ENCODE measurements at regions not wholly inside any gene's neighbourhood (a gene's known extent, or its start where the extent isn't known, plus 50 kb on each side); places are given as distances from the start of the nearest gene placed in this dataset.
A peak's percentile ranks its signal among the peaks of the same experiment; 100 is the strongest.
"Not testable (repeated sequence)": the region's sequence is repeated elsewhere in the genome, so short reads cannot be mapped to it uniquely, and the experiment has no call there.

DNA sequence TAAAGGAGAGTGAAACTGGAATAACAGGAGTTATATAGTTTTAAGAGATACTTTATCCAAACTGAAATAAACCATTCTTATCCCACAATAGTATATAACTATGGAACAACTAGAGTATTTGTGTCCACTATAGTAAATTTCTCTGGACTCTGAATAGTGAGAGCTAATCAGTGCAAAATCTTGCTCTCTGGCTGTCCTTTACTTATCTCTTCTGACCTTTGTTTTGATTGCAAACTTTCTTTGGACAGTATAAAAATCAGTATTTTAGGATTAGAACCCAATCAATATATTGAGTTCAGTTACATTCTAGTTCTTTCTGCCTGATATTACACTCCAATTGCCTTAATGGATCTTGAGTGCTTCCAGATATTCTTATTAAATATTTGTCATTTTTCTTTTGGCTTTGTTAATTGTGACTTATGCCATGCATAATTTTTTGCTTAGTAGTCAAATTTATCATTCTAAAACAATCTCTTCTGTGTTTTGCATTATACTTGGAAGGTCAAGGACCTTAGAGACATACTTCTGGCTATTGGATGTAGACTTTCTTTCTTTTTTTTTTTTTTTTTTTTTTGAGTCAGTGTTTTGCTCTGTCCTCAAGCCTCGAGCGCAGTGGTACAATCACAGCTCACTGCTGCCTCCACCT, 89.9 kb upstream of the AMN1 start:
- no peak for DNase-seq

DNA sequence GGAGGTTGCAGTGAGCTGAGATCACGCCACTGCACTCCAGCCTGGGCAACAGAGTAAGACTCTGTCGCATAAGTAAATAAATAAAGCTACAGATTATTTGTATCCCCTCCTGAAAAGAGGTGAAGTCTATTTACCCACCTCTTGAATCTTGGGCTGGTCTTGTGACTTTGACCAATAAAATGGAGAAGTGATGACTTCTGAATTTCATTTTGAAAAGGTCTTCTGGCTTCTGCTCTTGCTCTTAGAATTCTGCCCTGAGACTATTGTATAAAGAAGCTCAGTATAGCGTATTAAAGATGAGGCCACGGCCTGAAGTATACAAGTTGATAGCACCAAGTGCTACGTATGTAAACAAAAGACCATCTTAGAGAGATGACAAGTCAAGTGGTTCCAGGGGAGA, 88.3 kb upstream of the AMN1 start:
- no peak for DNase-seq

DNA sequence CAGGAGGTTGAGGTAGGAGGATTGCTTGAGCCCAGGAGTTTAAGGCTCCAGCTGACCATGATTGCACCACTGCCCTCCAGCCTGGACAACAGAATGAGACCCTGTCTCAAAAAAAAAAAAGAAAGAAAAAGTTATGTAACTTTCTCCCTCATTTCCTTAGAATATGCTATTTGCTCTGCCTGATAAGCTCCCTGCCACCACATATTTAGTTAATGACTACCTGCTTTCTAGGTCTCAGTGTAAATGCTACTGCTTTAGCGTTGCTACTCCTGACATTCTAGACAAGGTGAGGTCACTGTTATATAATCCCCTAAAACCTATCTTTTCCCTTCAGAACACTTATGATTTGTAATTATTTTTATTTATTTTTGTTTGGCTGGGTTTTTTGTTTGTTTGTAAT, 86.3 kb upstream of the AMN1 start:
- no peak for DNase-seq

DNA sequence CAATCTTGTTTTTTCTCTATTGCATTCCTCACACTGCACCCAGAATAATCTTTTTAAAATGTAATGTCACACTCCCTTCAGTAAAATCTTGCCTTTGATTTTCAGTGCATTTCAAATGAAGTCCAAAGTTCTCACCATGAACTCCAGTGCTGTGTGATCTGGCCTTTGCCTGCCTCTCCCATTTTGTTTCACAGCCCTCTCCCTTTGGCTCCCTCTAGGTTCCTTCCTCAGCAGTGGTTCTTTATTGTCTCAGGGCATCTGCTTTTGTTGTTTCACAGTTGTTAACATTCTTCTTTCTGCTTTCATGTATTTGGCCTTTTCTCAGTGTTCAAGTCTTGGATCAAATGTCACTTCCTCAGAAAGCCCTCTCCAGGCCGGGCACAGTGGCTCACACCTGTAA, 84.5 kb upstream of the AMN1 start:
- no peak for DNase-seq

DNA sequence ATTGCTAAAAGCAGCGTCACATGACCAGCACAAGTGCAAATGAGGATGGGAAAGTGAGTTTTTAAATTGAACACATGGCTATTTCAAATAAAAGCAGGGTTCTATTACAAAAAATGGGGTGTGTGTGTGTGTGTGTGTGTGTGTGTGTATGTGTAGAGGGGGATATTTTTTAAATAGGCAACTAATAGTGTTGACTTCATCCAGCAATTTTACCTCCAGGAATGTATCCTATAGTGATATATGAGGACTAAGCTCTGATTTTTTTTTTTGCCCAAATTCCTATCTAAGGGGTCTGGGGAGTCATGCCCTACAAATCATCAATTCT, 78.9 kb upstream of the AMN1 start:
- no peak for DNase-seq

DNA sequence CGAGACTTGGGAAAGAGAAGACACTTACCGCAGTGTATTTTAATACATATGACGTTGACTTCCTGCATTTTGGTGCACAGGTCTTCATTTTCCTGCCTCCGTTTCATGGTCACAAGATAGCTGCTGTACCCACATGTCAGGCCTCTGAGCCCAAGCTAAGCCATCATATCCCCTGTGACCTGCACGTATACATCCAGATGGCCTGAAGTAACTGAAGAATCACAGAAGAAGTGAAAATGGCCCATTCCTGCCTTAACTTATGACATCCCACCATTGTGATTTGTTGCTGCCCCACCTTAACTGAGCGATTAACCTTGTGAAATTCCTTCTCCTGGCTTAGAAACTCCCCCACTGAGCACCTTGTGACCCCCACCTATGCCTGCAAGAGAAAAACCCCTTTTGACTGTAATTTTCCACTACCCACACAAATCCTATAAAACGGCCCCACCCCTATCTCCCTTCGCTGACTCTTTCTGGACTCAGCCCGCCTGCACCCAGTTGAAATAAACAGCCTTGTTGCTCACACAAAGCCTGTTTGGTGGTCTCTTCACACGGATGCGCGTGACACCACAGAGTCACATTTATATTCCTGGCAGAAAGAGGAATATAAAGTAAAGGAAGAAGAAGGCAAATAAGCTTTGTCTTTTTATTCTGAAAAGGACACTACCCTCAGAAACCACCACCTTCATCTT, 78.4 kb upstream of the AMN1 start:
- not testable (repeated sequence) for DNase-seq

DNA sequence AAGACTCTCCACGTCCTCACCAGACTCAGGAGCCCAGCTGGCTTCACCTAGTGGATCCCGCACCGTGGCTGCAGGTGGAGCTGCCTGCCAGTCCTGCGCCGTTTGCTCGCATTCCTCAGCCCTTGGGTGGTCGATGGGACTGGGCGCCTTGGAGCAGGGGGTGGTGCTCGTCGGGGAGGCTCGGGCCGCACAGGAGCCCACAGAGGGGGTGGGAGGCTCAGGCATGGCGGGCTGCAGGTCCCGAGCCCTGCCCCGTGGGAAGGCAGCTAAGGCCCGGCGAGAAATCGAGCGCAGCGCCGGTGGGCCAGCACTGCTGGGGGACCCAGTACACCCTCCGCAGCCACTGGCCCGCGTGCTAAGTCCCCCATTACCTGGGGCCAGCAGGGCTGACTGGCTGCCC, 76.9 kb upstream of the AMN1 start:
- not testable (repeated sequence) for DNase-seq

DNA sequence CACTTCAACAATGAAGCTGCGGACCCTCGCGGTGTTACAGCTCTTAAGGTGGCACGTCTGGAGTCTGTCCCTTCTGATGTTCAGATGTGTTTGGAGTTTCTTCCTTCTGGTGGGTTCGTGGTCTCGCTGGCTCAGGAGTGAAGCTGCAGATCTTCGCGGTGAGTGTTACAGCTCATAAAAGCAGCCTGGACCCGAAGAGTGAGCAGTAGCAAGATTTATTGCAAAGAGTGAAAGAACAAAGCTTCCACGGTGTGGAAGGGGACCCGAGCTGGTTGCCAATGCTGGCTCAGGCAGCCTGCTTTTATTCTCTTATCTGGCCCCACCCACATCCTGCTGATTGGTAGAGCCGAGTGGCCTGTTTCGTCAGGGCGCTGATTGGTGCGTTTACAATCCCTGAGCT, 75.9 kb upstream of the AMN1 start:
- not testable (repeated sequence) for DNase-seq

DNA sequence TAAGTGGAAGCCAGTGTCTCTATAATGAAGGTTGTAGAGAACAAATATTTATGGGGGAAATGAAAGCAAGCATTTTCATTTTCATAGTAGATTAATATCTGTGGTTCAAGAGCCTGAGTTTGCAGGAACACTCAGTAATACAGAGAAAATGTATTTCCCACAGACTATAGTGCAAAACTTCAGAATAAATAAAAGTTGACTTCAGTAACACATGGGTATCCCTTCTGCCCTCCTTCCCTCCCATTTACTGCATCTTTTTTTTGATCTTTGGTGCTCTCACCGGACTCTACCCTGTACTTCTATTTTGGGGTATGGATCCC, 75.3 kb upstream of the AMN1 start:
- DNase-seq = peak; percentile 62

DNA sequence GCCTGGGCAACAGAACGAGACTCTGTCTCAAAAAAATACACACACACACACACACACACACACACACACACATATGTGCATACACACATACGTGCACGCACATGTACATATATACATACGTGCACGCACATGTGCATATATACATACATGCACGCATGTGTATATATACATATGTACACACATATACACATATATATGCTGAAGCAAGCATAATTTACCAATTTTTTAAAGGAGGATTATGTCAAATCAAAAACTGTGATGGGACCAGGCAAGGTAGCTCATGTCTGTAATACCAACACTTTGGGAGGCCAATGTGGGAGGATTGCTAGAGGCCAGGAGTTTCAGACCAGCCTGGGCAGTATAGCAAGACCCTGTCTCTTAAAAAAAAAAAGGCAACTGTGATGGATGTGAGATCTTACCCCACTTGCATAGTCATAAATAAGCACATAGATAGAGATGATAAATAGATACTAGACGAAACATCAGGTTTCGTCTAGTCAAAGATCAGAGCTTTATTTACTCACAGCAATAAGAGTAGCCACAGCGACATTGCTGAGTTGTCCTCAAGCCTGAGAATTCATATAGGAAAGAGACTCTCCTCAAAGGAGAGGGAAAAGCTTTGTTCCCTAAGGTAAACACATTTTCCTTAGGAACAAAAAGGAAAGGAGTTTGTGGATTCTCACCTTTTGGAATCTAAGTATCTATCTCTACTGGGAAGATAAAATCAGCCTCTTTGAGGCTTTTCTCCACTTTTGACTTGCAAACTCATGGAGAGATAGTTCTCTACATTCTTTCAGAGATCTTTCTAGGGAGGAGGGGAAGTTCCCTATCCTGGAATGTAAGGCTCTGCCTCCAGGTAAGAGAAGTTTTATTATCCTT, 74.7 kb upstream of the AMN1 start:
- DNase-seq = no peak

DNA sequence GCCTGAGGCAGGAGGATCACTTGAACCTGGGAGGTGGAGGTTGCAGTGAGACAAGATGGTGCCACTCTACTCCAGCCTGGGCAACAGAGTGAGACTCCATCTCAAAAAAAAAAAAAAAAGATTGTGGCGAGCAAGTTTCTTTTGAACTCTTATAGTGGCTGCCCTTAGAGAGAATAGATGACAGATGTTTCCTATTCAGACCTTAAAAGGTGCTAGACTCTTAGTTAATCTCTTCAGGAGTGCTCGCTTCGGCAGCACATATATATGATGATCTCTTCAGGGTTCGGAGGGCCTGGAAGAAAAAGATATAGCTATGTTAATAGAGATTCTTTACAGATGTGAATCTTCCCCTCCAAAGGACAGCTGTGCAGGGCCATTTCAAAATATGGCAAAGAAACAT, 73.1 kb upstream of the AMN1 start:
- DNase-seq = no peak

DNA sequence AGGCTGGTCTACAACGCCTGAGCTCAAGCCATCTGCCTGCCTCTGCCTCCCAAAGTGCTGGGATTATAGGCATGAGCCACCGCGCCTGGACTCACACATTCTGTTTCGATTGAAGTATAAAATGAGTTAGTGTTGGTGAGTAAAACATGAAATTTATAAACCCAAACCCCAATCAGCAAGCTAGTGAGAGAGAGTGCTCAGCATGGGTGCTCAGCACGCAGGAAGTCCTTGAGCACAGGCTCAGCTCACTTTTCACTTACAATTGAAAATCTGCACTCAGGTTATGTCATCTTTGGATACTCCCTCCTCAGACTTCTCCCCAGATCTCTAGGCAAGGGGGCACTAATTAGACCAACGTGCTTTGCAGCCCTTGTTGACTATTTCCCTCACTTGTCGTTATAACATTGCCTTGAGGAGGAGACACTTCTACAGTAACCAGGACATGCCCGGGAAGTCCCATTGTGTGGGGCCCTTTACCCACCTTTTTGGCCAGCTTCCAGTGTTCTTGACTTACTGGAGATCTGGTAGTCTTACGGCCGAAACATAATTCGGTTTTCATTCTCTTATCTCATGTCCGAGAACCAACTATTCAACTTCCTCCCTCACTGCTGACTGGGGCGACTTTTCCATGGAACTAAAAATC, 68.5 kb upstream of the AMN1 start:
- no peak for DNase-seq

DNA sequence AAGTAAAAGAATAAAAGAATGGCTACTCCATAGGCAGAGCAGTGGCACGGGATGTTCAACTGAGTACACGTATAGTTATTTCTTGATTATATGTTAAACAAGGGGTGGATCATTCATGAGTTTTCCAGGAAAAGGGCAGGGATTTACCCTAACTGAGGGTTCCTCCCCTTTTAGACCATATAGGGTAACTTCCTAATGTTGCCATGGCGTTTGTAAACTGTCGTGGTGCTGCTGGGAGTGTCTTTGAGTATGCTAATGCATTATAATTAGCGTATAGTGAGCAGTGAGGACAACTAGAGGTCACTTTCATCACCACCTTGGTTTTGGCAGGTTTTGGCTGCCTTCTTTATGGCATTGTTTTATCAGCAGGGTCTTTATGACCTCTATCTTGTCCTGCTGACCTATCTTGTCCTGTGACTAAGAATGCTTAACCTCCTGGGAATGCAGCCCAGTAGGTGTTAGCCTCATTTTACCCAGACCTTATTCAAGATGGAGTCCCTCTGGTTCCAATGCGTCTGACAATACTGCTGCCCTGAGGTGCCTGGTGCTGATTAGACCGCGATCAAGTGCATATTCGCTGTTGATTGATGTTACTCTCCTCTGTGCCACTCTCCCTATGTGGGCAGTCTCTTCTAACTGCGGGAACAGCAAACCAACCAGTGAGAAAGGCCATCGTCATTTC, 67.6 kb upstream of the AMN1 start:
- no peak for DNase-seq

DNA sequence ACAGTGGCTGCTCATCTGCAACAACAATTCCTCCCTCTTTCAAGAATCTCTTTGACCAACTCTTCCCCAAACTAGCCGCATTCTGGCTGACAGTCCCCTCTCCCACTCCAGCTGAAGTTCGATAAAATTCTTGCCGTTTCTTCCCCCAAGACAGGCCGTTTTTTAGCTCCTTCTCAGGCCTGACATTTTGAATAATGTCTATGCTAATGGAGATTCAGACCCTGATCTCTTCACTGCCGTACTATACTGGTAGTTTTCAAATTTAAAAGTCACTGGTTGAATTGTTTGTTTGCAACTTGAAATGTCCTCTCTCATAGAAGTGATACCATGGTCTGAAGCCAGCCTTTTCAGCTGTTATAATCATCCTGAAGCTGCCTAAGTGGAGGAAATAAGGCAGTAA, 65.9 kb upstream of the AMN1 start:
- DNase-seq = no peak

DNA sequence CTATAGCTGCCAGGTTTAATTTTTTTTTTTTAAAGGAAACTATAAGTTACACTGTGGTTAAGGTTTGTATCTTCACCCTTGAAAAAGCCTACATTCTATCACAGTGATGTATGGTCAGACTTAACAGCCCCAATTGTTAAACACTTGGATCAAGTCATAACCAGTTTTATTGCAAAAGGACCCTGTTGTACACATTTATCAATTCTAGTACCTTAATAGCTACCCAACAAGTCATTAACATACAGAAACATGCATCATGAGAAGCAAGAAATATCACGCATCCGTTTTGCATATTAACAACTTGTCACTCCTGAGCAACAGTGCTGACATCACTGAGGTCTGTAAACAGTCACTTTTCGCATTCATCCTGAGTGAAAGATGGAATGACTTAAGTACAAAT, 62.4 kb upstream of the AMN1 start:
- DNase-seq = not testable (repeated sequence)

DNA sequence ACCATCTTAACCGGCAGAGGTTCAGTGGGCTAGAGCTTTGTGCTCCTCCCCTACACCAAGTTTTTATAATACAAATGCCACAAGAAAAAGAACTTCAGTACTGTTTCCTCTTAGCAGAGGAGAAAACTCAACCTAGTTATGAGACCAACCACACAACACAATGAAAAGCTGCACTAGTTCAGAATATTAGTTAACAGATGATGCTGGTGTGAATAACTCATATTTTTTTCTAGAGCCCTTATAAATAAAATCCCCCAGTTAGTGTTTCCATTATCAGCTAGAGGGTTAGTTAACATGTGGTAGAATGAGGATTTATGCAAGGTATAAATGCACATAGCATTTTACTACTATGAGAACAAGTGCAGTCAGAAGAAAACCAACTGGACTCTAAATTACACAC, 61.9 kb upstream of the AMN1 start:
- DNase-seq = no peak

DNA sequence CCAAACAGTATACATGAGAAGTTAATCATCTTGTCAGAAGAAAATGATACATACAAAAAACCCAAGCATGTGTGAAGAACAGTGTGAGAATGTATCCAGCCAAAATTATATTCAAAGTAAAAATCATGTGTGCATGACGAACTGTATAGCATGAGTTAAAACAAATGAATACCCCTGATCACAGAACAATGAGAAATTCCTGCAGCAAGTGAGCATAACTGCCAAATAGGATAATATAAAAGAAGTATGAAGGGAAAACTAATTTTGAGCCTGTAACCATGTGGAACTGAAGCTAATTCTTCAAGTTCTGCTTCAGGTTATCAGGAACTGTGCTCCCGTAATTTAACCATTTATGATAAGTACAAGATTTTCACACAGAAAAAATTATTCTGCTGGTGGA, 56.5 kb upstream of the AMN1 start:
- DNase-seq = no peak

DNA sequence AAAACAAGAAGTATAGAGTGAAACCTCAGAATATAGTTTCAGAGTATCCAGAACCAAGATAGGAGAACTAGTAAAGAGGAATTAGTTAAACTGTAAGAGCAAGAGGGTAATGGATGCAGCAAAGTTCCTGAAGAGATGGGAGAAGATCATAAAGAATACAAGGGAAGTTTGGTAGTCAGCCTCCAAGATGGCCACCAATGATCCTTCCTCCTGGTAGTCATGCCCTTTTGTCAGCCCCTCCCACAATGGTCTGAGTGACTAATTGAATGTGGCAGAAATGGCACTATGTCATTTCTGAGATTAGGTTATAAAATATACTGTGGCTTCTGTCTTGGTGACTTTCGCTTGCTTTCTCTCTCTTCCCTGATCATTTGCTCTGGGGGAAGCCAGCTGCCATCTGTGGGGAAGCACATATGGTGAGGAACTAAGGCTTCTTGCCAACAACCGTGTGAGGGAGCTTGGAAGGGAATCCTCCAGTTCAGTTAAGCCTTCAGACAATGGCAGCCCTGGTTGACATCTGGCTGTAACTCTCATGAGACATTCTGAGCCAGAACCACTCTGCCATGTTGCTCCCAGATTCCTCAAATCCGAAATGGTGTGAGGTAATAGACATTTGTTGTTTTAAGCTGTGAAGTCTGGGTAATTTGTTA, 55.3 kb upstream of the AMN1 start:
- no peak for DNase-seq

DNA sequence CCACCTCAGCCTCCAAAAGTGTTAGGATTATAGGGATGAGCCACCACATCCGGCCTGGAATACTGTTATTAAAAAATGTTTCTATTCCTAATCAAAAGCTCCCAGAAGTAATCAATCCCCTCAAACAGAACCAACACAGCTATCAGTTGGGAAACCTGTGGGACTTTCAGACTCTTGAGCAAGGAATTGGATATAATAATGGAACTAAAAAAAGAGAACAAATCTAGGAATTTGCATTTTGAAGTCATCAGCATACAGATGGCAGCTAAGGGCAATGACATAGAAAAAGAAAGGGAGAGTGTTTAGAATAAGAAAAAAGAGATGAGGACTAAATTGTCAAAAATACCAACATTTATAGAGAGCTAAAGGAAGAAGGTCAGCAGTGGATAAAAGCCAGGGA, 54.7 kb upstream of the AMN1 start:
- no peak for DNase-seq

DNA sequence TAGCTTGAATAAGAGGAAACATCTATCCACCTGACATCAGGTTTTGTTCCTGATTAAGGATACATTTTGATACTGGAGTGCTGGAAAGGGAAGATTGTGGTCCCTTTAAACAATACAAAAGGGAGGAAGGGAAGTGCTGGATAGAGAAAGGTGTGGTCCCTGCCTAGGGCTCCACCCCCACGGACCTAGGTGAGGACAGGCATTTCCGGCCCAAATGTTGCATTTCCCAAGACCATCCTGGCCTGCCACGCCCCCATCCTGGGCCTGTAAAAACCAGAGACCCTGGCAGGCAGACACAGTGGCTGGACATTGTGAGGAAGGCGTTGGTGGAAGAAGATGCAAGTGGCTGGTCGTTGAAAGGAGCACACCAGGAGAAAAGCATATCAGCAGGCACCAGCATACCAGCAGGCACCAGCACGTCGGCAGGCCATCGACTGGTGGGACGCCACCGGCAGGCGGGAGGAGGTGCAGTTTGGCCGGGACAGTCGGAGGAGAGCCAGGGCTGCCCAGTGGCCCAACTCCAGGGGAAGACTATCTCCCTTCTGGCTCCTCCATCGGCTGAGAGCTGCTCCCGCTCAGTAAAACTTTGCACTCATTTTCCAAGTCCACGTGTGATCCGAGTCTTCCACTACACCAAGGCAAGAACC, 53.2 kb upstream of the AMN1 start:
- no peak for DNase-seq

DNA sequence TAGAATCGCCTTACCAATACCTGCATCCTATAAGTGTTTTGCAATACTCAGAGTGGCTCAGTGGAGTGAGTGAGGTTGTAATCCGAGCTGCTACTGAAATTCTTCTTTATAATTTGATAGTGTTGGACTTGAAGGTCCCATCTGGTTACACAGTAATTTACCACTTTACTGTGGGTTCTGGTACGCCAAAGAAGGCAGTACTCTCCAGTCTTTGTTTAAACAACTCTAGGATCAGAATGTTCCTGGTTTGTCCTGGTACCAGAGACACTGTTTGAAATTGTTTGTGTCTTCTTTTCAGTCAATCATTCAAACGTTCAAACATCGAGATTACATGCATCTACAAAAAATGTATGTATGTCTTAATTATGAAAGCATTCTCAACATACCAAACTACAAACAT, 51.3 kb upstream of the AMN1 start:
- DNase-seq = no peak

DNA sequence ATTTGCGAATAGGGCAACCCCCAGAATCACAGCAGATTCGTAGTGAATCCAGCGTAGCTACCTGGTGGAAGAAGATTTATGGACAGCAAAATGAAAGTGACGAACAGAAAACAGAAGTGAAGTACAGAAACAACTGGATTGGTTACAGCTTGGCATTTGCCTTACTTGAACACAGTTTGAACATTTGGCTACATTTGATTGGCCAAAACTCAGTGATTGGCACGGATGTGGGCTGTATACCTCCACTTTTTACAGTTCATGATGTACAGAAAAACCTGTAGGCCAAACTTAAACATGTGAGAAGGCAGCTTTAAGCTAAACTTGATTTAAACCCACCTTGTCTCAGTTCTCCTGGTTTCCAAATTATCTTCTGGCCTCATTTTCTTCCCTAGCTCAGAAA, 49.9 kb upstream of the AMN1 start:
- DNase-seq = no peak
